ENCODE measurements at regions not wholly inside any gene's neighbourhood (a gene's known extent, or its start where the extent isn't known, plus 50 kb on each side); places are given as distances from the start of the nearest gene placed in this dataset.

DNA sequence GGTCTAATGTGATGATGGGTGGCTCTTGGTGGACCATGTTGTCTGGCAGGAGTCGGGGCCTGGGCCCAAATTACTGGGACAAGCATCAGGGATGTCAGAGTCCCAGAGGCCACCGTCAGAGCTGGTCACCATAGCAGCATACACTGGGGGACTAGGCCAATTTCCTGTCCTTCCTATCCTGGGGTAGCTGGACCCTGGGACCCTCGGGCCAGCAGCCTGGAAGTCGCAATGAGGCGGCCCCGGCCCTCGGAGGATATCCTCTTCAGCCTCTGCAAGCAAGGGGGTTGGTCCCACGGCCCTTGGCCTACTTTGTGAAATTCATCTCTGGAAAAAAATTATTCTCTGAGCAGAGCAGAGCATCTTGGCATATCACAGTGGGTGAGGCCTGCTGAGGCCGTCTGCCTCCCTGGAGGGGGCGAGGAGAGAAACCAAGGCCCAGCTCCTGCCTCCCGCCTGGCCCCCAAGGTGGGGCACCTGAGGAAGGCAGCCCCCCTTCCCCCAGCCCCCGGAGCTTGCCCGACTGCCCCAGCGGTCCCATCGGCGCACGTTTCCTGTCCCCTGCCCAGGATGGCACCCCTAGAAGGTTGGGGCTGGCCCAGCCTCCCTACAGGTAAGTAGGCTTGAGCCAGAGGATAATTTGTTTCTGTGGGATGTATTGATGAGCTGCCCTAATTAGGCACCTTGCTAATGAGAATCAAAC is 135.0 kb upstream of the MYL2 start:
- DNase-seq (ENCODE audit: low read depth), result no peak

DNA sequence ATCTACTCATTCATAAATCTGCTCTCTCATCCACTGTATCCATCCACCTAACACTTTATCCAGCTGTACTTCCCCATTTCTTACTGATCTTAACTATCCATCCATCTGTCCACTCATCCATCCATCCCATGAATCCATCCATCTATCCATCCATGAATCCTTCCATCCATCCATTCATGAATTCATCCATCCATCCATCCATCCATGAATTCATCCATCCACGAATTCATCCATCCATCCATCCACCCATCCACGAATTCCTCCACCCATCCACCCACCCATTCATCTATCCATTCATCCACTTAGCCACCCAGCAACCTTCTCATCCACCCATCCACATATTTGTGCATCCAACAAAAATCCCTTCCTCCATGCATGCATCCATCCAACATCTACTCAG is 128.6 kb upstream of the MYL2 start:
- no peak for DNase-seq (ENCODE audit: low read depth)

DNA sequence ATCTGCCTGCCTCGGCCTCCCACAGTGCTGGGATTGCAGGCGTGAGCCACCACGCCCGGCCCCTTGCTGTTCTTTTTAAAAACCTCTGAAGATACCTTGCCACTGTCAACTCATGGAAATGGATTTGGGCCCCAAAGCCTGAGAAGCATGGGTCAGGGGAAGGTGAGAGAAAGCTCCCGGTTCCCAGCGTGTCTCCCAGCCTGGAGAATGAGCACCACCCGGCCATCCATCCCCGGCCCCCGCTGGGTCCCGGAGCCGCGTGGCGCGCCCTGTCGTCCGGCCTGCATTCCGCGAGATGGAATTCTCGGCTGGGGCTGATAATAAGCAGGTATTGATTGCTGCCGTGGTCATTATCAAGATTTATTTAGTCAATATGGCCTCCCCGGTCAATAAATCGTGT is 126.5 kb upstream of the MYL2 start:
- no peak for DNase-seq (ENCODE audit: low read depth)

DNA sequence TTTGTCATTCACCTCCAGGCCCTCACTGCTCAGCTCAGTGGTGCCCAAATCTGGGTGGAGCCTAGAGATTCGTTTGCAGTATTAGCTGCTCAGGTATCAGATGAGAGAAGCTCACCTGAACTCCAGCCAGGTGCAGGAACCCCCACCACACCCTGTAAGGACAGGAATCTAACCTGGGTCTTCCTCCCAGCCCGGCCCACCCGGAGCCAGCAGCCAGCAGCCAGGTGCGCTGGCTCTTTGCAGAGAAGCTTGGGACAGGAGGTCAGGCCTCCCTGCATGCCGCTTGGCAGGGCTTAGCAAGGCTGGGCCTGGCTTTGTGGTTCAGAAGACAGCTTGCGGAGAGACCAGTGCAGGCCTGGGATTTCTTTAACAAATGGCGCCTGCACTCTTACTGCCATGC is 125.6 kb upstream of the MYL2 start:
- DNase-seq (ENCODE audit: low read depth), result no peak

DNA sequence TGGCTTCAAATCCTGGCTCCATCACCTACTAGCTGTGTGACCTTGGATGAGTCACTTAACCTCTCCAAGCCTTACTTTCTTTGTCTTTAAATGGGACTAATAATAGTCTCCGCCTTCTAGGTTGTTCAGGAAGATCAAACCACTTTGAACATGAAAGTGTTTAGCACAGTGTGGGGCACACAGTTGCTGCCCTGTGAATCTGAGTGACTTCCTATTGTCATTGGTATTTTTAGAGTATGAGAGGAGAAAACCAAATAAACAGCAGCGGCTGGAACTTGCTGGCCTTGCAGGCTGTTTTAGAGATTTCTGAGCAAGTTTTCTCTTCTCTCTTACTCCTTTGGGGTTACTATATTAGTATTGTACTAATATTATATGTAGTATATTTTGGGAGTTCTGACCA is 120.7 kb upstream of the MYL2 start:
- no peak for DNase-seq (ENCODE audit: low read depth)

DNA sequence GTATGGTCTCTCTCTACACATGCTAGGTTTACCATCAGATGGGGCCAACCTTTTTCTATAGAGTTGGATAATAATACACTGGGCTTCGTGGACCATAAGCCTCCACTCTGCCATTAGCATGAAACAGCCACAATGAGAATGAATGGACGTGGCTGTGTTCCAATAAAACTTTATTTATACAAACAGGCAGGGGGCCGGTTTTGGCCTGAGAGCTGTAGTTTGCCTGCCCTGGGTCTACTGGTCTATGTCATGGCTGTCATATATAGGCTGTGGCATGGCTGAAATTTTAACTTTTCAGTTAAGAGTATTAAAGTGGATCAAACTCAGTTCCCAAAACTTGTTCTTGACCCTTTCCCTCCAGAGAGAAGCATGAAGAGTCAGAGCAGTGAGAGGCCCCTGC is 120.3 kb upstream of the MYL2 start:
- DNase-seq (ENCODE audit: low read depth), result no peak

DNA sequence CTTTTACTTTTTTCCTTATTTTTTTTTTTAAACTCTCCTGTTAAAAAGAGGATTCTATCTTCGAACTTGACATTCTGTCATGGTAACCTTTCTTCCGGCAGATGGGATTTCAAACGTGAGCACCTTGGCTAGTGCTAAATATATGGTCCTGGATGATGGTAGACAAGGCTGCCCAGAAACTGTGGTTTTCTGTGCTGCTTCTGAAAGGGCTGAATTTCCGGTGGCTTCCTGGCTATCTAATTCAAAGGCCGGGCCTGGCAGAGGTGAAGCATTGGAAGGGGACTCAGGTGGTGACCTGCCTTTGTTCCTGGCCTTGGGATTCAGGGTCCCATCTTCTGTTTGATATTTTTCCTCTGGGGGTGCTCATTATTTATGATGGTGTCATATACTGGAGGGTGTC is 118.6 kb upstream of the MYL2 start:
- no peak for DNase-seq (ENCODE audit: low read depth)

DNA sequence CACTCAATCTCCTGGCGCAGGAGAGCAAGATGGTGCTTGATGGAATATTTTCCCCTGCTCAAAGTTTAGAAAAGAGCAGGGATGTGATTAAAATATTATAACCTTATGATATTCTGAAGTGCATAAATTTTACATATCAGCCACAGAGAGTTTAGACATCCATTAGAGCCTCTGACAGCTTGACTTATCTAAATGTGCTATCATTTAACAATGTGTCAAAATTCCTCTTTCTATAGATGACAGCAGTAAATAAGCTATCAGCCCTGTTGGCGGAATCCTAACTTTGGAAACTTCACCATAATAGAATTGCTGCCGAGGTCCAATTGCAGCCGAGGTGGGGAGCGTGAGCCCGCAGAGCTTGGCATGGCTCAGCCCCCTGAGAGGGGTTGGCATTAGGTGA is 117.7 kb upstream of the MYL2 start:
- DNase-seq (ENCODE audit: low read depth), result no peak

DNA sequence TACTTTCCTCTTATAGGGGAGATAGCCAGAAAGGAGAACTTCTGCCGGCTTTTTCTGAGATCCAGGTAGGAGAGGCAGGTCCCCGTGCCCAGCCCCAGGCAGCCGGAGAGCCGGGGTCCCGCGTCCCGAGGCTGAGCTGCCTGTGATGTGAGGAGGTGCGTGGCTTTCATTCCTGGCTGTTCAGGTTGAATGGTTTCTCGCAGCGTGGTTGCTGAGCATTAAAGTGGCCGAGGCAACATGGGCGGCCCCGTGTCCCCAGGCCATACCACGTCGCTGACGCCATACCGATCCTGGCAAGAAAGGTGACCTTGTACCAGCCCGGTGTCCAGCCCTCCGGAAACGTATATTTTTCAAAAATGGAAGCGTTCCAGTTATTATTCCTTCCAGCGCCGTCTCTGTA is 116.7 kb upstream of the MYL2 start:
- no peak for DNase-seq (ENCODE audit: low read depth)

DNA sequence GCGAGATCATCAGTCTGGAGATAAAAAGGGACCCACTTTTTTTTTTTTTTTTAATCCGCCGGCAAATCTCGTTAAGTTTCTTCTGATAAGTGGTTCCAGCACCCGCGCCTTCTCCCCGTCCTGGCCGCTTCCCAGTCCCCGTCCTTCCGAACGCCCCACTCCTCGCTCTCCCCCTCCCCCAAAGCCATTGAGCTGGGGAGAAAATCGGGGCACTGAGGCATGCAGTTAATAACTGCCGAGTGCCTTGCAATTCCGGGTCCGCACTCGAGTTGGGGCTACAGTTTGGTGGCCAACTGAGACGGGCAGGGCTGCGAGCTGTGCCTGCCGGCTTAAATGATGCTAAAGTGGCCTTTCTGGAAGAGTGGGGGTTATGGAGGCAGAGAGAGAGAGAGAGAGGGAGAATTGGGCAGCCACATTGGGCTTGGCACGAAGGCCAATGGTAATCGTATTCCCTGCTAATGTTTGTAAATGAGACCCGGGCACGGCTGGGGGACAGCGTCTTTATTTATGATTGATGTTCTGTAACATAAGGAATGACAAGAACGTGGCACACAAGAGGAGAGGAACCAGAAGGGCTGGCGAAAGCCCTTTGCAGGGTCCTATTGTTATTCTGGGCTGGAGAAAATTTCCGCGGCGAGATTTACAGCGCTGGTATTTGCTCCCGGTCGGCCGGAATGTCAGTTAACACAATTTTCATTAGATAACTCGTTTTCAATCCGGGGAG is 115.4 kb upstream of the MYL2 start:
- no peak for DNase-seq (ENCODE audit: low read depth)

DNA sequence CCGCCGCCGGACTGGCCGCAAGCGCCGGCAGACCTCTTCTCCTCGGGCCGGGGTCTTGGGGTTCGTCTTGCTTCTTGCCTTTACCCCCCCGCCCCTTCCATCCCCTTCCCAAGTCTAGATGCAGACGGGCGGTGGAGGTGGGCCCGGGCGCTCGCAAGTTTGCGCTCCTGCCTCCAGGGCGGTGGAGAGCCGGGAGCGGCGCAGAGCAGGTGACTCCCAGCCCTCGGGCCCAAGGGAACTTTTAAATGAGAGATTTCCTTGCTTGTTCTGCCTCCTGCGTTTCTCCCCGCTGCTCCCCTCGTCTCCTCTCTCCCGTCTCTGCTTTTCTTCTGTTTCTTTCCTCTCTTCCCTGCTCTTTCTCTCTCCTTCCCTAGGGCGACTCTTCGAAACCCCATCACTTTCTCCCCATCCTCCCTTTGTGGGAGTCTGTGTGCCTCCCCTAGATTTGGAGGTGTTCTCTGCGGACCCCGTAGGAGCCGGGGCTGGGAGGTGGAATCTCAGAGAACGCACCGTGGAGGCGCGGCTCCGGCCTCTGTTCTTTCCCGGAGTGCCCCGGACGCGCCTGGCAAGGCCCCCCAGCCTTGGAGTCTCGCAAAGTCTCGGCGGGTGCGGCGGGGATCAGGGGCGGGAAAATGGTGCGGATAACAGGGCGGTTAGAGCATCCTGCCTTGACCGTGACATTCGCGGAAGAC is 114.7 kb upstream of the MYL2 start:
- no peak for DNase-seq (ENCODE audit: low read depth)

DNA sequence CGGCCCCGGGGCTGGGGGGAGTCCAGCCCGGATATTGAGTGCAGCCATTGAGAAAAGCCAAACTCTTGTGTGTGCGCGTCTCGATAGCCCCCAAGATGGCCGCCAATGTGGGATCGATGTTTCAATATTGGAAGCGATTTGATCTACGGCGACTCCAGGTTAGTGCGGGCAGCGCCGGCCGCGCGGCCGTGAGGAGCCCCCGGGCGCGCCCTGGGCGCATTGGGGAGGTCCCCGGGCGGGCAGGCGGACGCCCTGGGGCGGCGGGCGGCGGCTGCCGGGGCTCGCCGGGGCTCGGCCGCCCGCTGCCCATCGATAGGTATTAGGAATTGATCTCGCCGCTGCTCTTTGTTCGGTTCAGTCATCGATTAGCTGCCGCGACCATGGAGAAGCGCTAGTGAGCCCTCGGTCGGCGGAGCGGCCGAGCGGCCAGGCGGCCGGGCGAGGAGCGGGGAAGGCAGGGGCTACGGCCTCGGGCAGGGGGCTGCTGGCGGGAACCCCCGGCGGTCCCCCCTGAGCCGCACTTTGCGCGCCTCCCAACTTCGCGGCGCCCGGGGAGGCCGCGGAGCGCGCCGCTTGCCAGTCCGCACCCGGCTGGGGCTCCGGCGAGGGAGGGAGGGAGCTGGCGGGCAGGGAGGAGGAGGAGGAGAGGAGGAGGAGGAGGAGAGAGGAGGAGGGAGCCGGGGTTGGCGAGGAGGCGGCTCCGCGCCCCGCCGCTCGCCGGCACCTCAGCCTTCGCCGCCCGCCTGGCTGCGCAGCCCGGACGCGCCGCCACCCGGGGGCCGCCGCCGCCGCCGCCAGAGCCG is 113.9 kb upstream of the MYL2 start, which contains the start of gene CUX2:
Gene CUX2, plus strand, starts transcription at position 83 of the 803 bp plus-strand sequence.
- DNase-seq (ENCODE audit: low read depth), result no peak

DNA sequence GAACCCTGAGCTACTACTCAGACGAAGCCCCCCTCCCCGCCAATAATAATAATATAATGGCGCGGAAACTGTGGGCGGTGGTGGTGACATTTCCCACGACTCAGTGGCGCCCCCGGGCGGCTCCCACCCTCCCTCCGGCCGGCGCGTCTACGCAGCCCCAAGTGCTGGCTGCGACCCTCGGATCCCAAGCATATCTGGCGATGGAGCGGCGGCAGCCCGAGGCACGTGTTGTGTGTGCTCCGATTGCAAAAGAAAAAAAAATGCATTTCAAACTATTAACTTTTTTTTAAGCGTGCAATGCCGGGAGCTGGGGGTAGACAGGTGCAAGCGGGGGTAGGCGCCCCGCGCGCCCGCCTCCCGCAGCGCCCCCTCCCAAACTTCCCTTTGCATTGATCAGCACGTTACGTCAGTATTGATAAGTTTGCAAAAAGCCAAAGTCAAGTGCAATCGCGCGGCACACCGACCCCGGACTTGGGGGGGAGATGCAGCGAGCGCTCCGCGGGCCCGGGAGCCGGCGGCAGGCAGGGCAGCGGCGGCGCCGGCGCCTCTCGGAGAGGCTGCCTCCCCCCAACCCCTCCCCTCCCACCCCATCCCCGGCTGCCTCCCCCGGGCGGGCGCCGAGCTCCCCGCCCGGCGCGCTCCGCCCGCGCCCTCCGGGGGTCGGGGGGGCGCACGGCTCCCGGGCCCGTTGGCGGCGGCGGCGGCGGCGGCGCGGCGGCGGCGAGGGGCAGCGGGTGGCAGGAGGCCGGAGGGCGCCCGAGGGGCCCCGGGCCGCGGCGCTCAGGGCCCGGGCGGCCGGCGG is 113.1 kb upstream of the MYL2 start:
- DNase-seq (ENCODE audit: low read depth), result no peak

DNA sequence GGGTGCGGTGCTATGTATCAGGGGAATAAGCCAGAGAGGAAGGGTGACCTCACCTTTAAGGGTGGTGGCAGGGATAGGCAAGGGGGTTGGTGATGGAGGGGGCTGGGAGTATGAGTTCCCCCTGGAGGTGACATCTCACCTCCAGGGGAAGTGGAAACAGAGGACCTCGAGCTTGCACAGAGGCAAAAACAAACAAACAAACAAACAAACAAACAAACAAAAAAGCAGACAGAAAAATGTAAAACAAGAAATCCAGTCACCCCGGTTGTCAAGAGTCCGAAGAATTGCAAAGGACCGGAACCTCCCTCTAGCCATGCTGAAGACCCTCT is 112.2 kb upstream of the MYL2 start:
- no peak for DNase-seq (ENCODE audit: low read depth)

DNA sequence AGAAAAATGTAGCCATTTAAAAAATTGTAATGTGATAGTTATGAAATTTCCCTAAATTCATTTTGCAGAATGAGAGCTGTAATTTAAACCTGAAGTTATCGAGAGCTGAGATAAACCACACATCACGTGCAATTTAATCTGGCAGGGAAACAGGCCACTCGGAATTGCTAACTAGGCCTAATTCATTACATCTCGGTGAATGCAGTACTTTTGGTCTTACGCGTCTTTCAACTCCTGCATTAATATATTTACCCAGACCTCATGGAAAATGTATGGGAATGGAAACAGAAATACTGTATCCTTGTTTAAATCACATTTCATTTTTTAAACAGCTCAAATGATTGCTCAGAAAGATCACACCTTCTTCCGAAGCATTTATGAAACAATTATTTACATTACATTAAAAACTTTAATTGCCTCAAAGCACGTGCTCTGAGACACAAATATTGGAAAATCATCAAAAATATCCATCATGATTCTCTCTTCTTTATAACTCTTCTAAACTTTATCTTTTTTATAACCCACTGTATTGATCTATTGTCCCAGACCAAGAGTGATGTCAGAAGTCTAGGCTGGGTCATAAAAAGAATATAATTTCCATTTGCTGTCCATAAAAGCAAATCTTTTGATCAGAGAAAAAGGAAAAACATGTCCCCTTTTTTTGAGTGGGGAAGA is 111.7 kb upstream of the MYL2 start:
- no peak for DNase-seq (ENCODE audit: low read depth)

DNA sequence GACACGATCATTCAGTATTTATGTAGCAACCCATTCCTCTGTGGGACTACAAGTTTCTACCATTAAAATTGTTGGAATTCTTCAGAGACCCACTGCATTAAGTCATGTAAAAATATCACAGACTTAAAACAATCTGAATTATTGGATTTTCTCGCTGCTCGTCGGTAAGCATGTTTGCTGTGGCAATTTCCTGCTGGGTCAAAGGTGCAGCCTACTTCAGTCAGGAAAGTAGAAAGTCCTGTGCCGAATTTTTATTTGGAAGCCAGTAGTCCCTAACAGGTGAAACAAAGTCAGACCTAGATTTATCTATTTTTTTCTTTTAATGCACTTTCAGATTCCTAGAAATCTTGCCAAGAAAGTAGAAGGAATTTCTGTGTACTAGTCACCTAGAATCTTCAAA is 110.4 kb upstream of the MYL2 start:
- DNase-seq (ENCODE audit: low read depth), result no peak

DNA sequence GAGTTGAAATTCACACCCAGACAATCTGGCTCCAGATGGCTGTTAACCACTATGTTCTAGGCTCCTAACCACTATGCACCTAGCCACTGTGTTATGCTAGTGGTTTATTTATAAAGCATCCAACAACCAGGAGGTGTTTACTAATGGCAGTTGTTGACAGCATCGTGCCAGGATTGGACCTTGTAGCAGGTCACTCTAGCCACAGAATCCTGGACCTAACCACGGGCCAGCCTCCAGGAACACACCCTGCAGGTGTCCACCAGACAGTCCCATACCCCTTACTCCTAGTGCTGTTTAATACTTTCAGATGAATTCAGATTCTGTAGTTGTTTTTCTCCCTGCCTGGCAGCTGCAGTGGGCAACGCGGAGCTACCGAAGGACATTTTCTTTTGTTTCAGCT is 109.4 kb upstream of the MYL2 start:
- no peak for DNase-seq (ENCODE audit: low read depth)

DNA sequence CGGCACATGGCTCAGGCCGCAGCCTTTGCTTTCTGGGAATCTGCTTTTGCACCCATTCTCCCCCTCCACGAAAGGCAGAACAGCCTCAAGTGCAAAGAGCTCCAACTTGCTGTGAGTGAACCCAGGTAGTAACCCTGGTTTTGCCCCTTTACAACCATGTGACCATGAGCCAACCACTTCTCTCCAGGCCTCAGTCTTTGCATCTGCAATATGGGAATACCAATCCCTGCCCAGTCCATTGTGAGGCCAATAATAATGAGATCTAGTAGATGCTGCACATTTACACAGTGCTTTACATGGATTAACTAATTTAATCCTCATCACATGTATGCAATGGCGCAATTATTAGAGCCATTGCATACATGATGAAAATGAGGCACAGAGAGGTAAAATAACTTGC is 108.9 kb upstream of the MYL2 start:
- no peak for DNase-seq (ENCODE audit: low read depth)

DNA sequence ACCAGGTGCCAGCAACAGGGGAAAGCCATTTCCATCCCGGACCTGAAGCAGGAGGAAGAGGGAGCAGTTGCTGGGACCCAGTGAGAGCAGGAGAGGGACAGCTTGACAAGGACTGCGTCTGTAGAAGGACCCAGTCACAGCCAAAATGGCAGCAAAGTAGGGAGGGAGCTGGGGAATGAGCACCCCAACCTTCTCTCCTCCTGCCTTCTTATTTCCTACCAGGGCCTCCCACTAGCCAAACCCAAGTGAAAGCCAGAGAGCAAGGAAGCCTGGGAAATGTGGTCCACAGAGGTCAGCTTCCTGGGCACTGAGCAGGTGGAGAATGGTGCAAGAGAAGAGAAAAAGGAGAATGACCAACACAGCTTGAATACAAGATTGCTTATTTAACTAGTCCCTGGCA is 108.5 kb upstream of the MYL2 start:
- no peak for DNase-seq (ENCODE audit: low read depth)

DNA sequence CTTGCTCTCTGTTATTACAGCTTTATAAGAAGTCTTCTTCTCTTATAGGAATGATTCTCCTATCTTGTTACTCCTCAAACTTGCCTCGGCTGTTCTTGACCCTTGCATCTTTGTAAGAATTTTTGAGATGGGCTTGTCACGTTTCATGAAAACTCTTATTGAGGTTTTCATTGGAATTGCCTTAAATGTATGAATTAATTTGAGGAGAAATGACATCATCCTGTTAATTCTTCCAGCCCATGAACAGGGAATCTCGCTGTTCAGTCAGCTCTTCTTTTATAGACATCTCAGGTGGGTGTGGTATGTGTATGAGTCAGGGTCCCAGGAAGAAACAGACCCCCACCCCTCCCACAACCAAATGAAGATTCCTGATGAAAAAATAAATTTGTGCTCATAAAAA is 107.1 kb upstream of the MYL2 start:
- DNase-seq (ENCODE audit: low read depth), result no peak

Data from LHCN-M2 (cell line).